Neural cell (in vitro differentiated cells): ENCODE measurements at regions not wholly inside any gene's neighbourhood (a gene's known extent, or its start where the extent isn't known, plus 50 kb on each side); places are given as distances from the start of the nearest gene placed in this dataset.

ENCODE experiments used
- H2AFZ ChIP-seq: fragments of 200-600, 300-800 bp; sonication (generic), shearing (Covaris generic); 2 replicates; pipeline ENCODE4 v1.6.0; 2014; ENCODE audit warnings: low read depth, mild to moderate bottlenecking, antibody characterized with exemption, low read length, moderate library complexity
- H3F3A ChIP-seq: fragments of 200-600 bp; shearing (Covaris generic); 2 replicates; pipeline ENCODE4 v1.6.1; 2016; ENCODE audit warnings: mild to moderate bottlenecking, moderate library complexity, mixed read lengths, antibody characterized with exemption, low read length; ENCODE audit not compliant: insufficient read depth, poor library complexity, severe bottlenecking
- H3K27ac ChIP-seq: fragments of 200-600, 300-800 bp; sonication (generic), shearing (Covaris generic); 2 replicates; pipeline ENCODE4 v1.5.1; 2014; ENCODE audit warnings: mild to moderate bottlenecking, low read length, moderate library complexity
- H3K27me3 ChIP-seq: fragments of 300-800, 200-600 bp; sonication (generic), shearing (Covaris generic); 2 replicates; pipeline ENCODE4 v1.6.0; 2014; ENCODE audit warnings: mild to moderate bottlenecking, low read depth, low read length, moderate library complexity; ENCODE audit not compliant: insufficient read depth
- H3K36me3 ChIP-seq: fragments of 300-800, 200-600 bp; sonication (generic), shearing (Covaris generic); 2 replicates; pipeline ENCODE4 v1.5.1; 2014; ENCODE audit warnings: mild to moderate bottlenecking, antibody characterized with exemption, low read length, moderate library complexity; ENCODE audit not compliant: insufficient read depth
- H3K4me2 ChIP-seq: fragments of 300-800, 200-600 bp; sonication (generic), shearing (Covaris generic); 2 replicates; pipeline ENCODE4 v1.6.0; 2014; ENCODE audit warnings: mild to moderate bottlenecking, low read length
- H3K4me3 ChIP-seq: fragments of 300-800, 200-600 bp; sonication (generic), shearing (Covaris generic); 2 replicates; pipeline ENCODE4 v1.5.1; 2014; ENCODE audit warnings: mild to moderate bottlenecking, low read length, moderate library complexity
- H3K79me2 ChIP-seq: fragments of 200-600 bp; shearing (Covaris generic); replicated peaks from 2 replicates; pipeline ENCODE4 v1.6.0; 2014; ENCODE audit warnings: mild to moderate bottlenecking, low read length, moderate library complexity; ENCODE audit not compliant: insufficient read depth
- H3K9ac ChIP-seq: fragments of 300-800, 200-600 bp; sonication (generic), shearing (Covaris generic); 2 replicates; pipeline ENCODE4 v1.6.1; 2016; ENCODE audit warnings: mild to moderate bottlenecking, low read length, mixed read lengths
- H3K9me2 ChIP-seq: fragments of 200-600 bp; shearing (Covaris generic); 2 replicates; pipeline ENCODE4 v1.6.1; 2016; ENCODE audit warnings: mild to moderate bottlenecking, low read length, mixed read lengths; ENCODE audit not compliant: insufficient read depth
- H3K9me3 ChIP-seq: fragments of 200-600, 300-800 bp; sonication (generic), shearing (Covaris generic); 2 replicates; pipeline ENCODE4 v1.6.1; 2016; ENCODE audit warnings: mild to moderate bottlenecking, mixed run types, low read length, moderate library complexity, mixed read lengths
- H4K20me1 ChIP-seq: fragments of 200-600 bp; shearing (Covaris generic); 2 replicates; pipeline ENCODE4 v1.6.1; 2016; ENCODE audit warnings: mild to moderate bottlenecking, mixed run types; ENCODE audit not compliant: insufficient read depth
- EP300 ChIP-seq: fragments of 450-650 bp; conservative IDR thresholded peaks from 2 replicates; pipeline ENCODE4 v1.6.1; 2014; ENCODE audit warnings: antibody characterized with exemption, mild to moderate bottlenecking, moderate library complexity; ENCODE audit not compliant: poor library complexity, severe bottlenecking
- EZH2 ChIP-seq: fragments of 200-600, 300-800 bp; shearing (Covaris generic), sonication (generic); IDR thresholded peaks from 2 replicates; pipeline ENCODE4 v1.6.1; 2014; ENCODE audit warnings: antibody characterized with exemption, low read length, borderline replicate concordance, mild to moderate bottlenecking; ENCODE audit not compliant: insufficient read depth, poor library complexity, severe bottlenecking
- MXI1 ChIP-seq: fragments of 450-650 bp; conservative IDR thresholded peaks from 2 replicates; pipeline ENCODE4 v1.6.1; 2014; ENCODE audit warnings: antibody characterized with exemption, mild to moderate bottlenecking; ENCODE audit not compliant: poor library complexity, severe bottlenecking
- POLR2AphosphoS5 ChIP-seq: IDR thresholded peaks from 2 replicates; pipeline ENCODE4 v1.6.1; 2012
- RAD21 ChIP-seq: fragments of 450-650 bp; conservative IDR thresholded peaks from 2 replicates; pipeline ENCODE4 v1.6.1; 2014; ENCODE audit warnings: antibody characterized with exemption, mild to moderate bottlenecking, moderate library complexity
- SMC3 ChIP-seq: fragments of 450-650 bp; conservative IDR thresholded peaks from 2 replicates; pipeline ENCODE4 v1.6.1; 2014; ENCODE audit warnings: antibody characterized with exemption, mild to moderate bottlenecking, moderate library complexity; ENCODE audit not compliant: poor library complexity
- TAF1 ChIP-seq: IDR thresholded peaks from 2 replicates; pipeline ENCODE4 v1.6.1; 2012; ENCODE audit warnings: low read depth
- TF ChIP-seq, protein P1 (sequence below): fragments of 450-650 bp; IDR thresholded peaks from 2 replicates; pipeline ENCODE4 v1.5.1; 2014; ENCODE audit warnings: antibody characterized with exemption, mild to moderate bottlenecking, moderate library complexity; ENCODE audit not compliant: poor library complexity, severe bottlenecking
- TF ChIP-seq, protein P2 (sequence below): IDR thresholded peaks from 2 replicates; pipeline ENCODE4 v1.6.1; 2012; ENCODE audit warnings: borderline replicate concordance

DNA sequence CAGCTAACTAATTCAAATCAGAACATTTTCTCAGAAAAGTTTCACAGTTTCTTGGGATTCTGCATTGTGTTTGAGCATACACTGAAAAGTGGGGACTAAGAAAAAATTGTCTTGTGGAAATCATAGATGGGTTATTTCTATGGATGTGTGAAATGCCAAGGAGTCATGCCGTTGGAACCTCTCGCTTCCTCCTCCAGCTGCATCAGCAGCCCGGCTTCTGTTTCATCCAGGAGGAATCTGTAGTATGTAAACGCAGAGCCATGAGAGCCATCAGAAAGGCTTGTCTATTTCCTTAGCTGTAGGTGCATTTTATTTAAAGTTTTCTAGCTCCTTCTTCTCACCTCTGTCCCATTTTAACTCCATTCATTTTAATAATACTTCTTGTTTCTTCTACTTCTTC lies 1144.1 kb downstream of the GATA3 start:
- Histone ChIP-seq H2AFZ (no peak overlapping the region), H3K4me3 (no peak overlapping the region), H3K36me3 (no peaks in the 10 kb centered on the region), H3K9ac (no peak overlapping the region), H4K20me1 (no peaks in the 10 kb centered on the region), H3K4me2 (no peak overlapping the region), H3F3A (no peaks in the 10 kb centered on the region), H3K27me3 (no peaks in the 10 kb centered on the region), H3K27ac (no peak overlapping the region), H3K9me2 (no peaks in the 10 kb centered on the region), H3K79me2 (no peaks in the 10 kb centered on the region), H3K9me3 (no peaks in the 10 kb centered on the region)
- TF ChIP-seq EZH2 (no peak), MXI1 (no peak), TAF1 (no peak), EP300 (no peak), POLR2AphosphoS5 (no peak), RAD21 (no peak), SMC3 (no peak)
- TF ChIP-seq, protein P1, sequence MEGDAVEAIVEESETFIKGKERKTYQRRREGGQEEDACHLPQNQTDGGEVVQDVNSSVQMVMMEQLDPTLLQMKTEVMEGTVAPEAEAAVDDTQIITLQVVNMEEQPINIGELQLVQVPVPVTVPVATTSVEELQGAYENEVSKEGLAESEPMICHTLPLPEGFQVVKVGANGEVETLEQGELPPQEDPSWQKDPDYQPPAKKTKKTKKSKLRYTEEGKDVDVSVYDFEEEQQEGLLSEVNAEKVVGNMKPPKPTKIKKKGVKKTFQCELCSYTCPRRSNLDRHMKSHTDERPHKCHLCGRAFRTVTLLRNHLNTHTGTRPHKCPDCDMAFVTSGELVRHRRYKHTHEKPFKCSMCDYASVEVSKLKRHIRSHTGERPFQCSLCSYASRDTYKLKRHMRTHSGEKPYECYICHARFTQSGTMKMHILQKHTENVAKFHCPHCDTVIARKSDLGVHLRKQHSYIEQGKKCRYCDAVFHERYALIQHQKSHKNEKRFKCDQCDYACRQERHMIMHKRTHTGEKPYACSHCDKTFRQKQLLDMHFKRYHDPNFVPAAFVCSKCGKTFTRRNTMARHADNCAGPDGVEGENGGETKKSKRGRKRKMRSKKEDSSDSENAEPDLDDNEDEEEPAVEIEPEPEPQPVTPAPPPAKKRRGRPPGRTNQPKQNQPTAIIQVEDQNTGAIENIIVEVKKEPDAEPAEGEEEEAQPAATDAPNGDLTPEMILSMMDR = no peak
- TF ChIP-seq, protein P2, sequence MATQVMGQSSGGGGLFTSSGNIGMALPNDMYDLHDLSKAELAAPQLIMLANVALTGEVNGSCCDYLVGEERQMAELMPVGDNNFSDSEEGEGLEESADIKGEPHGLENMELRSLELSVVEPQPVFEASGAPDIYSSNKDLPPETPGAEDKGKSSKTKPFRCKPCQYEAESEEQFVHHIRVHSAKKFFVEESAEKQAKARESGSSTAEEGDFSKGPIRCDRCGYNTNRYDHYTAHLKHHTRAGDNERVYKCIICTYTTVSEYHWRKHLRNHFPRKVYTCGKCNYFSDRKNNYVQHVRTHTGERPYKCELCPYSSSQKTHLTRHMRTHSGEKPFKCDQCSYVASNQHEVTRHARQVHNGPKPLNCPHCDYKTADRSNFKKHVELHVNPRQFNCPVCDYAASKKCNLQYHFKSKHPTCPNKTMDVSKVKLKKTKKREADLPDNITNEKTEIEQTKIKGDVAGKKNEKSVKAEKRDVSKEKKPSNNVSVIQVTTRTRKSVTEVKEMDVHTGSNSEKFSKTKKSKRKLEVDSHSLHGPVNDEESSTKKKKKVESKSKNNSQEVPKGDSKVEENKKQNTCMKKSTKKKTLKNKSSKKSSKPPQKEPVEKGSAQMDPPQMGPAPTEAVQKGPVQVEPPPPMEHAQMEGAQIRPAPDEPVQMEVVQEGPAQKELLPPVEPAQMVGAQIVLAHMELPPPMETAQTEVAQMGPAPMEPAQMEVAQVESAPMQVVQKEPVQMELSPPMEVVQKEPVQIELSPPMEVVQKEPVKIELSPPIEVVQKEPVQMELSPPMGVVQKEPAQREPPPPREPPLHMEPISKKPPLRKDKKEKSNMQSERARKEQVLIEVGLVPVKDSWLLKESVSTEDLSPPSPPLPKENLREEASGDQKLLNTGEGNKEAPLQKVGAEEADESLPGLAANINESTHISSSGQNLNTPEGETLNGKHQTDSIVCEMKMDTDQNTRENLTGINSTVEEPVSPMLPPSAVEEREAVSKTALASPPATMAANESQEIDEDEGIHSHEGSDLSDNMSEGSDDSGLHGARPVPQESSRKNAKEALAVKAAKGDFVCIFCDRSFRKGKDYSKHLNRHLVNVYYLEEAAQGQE = no peak

DNA sequence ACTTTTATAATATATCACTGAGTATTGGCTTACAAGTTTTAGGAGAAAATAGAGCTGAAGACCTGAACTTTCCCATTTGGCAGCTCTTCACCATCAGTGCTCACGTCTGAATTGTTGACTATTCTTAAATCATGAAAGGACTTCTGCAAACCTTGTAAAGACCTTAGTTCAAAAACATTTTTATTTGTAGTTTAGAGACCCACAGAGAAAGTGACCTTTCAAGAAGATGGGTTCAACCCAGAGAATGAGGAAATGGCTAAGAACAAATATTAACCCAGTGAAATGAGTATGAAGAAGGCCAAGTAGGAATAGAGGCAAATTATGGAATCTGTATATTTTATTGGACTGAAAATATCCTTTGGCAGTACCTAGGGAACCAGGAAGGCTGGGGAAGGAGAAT lies 1151.1 kb downstream of the GATA3 start:
- Histone ChIP-seq H3K9me2 (no peaks in the 10 kb centered on the region), H3K4me3 (no peak overlapping the region), H3K9ac (no peak overlapping the region), H3K27me3 (no peaks in the 10 kb centered on the region), H3K9me3 (no peaks in the 10 kb centered on the region), H3K27ac (no peak overlapping the region), H3F3A (no peaks in the 10 kb centered on the region), H4K20me1 (no peaks in the 10 kb centered on the region), H3K36me3 (no peaks in the 10 kb centered on the region), H2AFZ (no peak overlapping the region), H3K79me2 (no peaks in the 10 kb centered on the region), H3K4me2 (no peak overlapping the region)
- TF ChIP-seq EP300 (no peak), SMC3 (no peak), MXI1 (no peak), TAF1 (no peak), POLR2AphosphoS5 (no peak), RAD21 (no peak), EZH2 (no peak)
- TF ChIP-seq, protein P1 = no peak
- TF ChIP-seq, protein P2 = no peak
